ENCODE measurements at regions not wholly inside any gene's neighbourhood (a gene's known extent, or its start where the extent isn't known, plus 50 kb on each side); places are given as distances from the start of the nearest gene placed in this dataset.

- no peak for ATAC-seq (replicated peaks)
- Mint-ChIP-seq H3K27ac (no peak overlapping the region), H3K4me1 (no peaks in the 10 kb centered on the region), H3K9me3 (peaks cover 9% of the 10 kb centered on the region), H3K36me3 (ENCODE audit: low read depth) (no peaks in the 10 kb centered on the region), H3K4me3 (no peak overlapping the region), H3K27me3 (peaks cover 6% of the 10 kb centered on the region)
These were observed 137.2 kb upstream of the FGGY start for GRCh38 chr1:59159557-59160203.

GRCh38 chr1:59161136-59161535, 135.8 kb upstream of the FGGY start:
- ATAC-seq (replicated peaks) = no peak
- H3K27me3 Mint-ChIP-seq = peaks cover 17% of the 10 kb centered on the region
- no peak overlapping the region for H3K27ac Mint-ChIP-seq
- H3K4me3 Mint-ChIP-seq = no peak overlapping the region
- H3K36me3 Mint-ChIP-seq (ENCODE audit: low read depth) = no peaks in the 10 kb centered on the region
- H3K4me1 Mint-ChIP-seq = no peaks in the 10 kb centered on the region
- peaks cover 9% of the 10 kb centered on the region for H3K9me3 Mint-ChIP-seq

GRCh38 chr1:59162665-59163064, 134.2 kb upstream of the FGGY start:
- ATAC-seq (replicated peaks) = no peak
- peaks cover 20% of the 10 kb centered on the region for H3K27me3 Mint-ChIP-seq
- no peak overlapping the region for H3K27ac Mint-ChIP-seq
- H3K4me1 Mint-ChIP-seq = no peaks in the 10 kb centered on the region
- H3K9me3 Mint-ChIP-seq = peaks cover 9% of the 10 kb centered on the region
- no peaks in the 10 kb centered on the region for H3K36me3 Mint-ChIP-seq (ENCODE audit: low read depth)
- no peak overlapping the region for H3K4me3 Mint-ChIP-seq

- H3K36me3 Mint-ChIP-seq (ENCODE audit: low read depth) = no peaks in the 10 kb centered on the region
These were observed 133.4 kb upstream of the FGGY start for GRCh38 chr1:59163268-59164092.

GRCh38 chr1:59164371-59164770, 132.5 kb upstream of the FGGY start:
- H3K4me3 Mint-ChIP-seq = no peak overlapping the region
- peaks cover 17% of the 10 kb centered on the region for H3K27me3 Mint-ChIP-seq
- H3K36me3 Mint-ChIP-seq (ENCODE audit: low read depth) = no peaks in the 10 kb centered on the region
- no peaks in the 10 kb centered on the region for H3K9me3 Mint-ChIP-seq
- no peaks in the 10 kb centered on the region for H3K4me1 Mint-ChIP-seq
- no peak for ATAC-seq (replicated peaks)
- no peak overlapping the region for H3K27ac Mint-ChIP-seq

More at GRCh38 chr1:59163268-59164092, 133.4 kb upstream of the FGGY start:
- no peaks in the 10 kb centered on the region for H3K4me1 Mint-ChIP-seq
- H3K4me3 Mint-ChIP-seq = no peak overlapping the region
- no peak overlapping the region for H3K27ac Mint-ChIP-seq
- peaks cover 6% of the 10 kb centered on the region for H3K9me3 Mint-ChIP-seq
- H3K27me3 Mint-ChIP-seq = peaks cover 20% of the 10 kb centered on the region
- peak; percentile 18 for ATAC-seq (replicated peaks)

- Mint-ChIP-seq H3K36me3 (ENCODE audit: low read depth) (no peaks in the 10 kb centered on the region), H3K9me3 (no peaks in the 10 kb centered on the region), H3K4me1 (no peaks in the 10 kb centered on the region), H3K4me3 (no peak overlapping the region), H3K27me3 (peaks cover 17% of the 10 kb centered on the region), H3K27ac (no peak overlapping the region)
- ATAC-seq (replicated peaks) = no peak
These were observed 131.5 kb upstream of the FGGY start for GRCh38 chr1:59165353-59165752.

- H3K4me3 Mint-ChIP-seq = no peak overlapping the region
- H3K9me3 Mint-ChIP-seq = no peaks in the 10 kb centered on the region
- no peaks in the 10 kb centered on the region for H3K36me3 Mint-ChIP-seq (ENCODE audit: low read depth)
- no peak for ATAC-seq (replicated peaks)
- peaks cover 14% of the 10 kb centered on the region for H3K27me3 Mint-ChIP-seq
- no peak overlapping the region for H3K27ac Mint-ChIP-seq
- H3K4me1 Mint-ChIP-seq = no peaks in the 10 kb centered on the region
These were observed 127.2 kb upstream of the FGGY start for GRCh38 chr1:59169703-59170102.

- no peaks in the 10 kb centered on the region for H3K9me3 Mint-ChIP-seq
These were observed 126.2 kb upstream of the FGGY start for GRCh38 chr1:59170659-59171058.

GRCh38 chr1:59171788-59172187, 125.1 kb upstream of the FGGY start:
- H3K4me1 Mint-ChIP-seq = no peaks in the 10 kb centered on the region
- no peaks in the 10 kb centered on the region for H3K27me3 Mint-ChIP-seq
- no peak overlapping the region for H3K4me3 Mint-ChIP-seq
- H3K36me3 Mint-ChIP-seq (ENCODE audit: low read depth) = no peaks in the 10 kb centered on the region
- H3K9me3 Mint-ChIP-seq = no peaks in the 10 kb centered on the region
- H3K27ac Mint-ChIP-seq = no peak overlapping the region
- no peak for ATAC-seq (replicated peaks)

More at GRCh38 chr1:59170659-59171058, 126.2 kb upstream of the FGGY start:
- peaks cover 8% of the 10 kb centered on the region for H3K27me3 Mint-ChIP-seq
- no peaks in the 10 kb centered on the region for H3K4me1 Mint-ChIP-seq
- H3K36me3 Mint-ChIP-seq (ENCODE audit: low read depth) = no peaks in the 10 kb centered on the region
- H3K4me3 Mint-ChIP-seq = no peak overlapping the region
- H3K27ac Mint-ChIP-seq = no peak overlapping the region
- ATAC-seq (replicated peaks) = no peak

- H3K36me3 Mint-ChIP-seq (ENCODE audit: low read depth) = no peaks in the 10 kb centered on the region
- no peak overlapping the region for H3K4me3 Mint-ChIP-seq
- H3K9me3 Mint-ChIP-seq = no peaks in the 10 kb centered on the region
- no peaks in the 10 kb centered on the region for H3K27me3 Mint-ChIP-seq
- no peak overlapping the region for H3K27ac Mint-ChIP-seq
- ATAC-seq (replicated peaks) = no peak
- H3K4me1 Mint-ChIP-seq = no peaks in the 10 kb centered on the region
These were observed 124.2 kb upstream of the FGGY start for GRCh38 chr1:59172693-59173092.

- Mint-ChIP-seq H3K4me3 (no peak overlapping the region), H3K4me1 (no peaks in the 10 kb centered on the region), H3K27ac (peak overlapping the region; percentile 42), H3K27me3 (no peaks in the 10 kb centered on the region), H3K9me3 (no peaks in the 10 kb centered on the region), H3K36me3 (ENCODE audit: low read depth) (no peaks in the 10 kb centered on the region)
- ATAC-seq (replicated peaks) = no peak
These were observed 123.2 kb upstream of the FGGY start for GRCh38 chr1:59173721-59174120.

GRCh38 chr1:59176471-59176870, 120.4 kb upstream of the FGGY start:
- Mint-ChIP-seq H3K4me3 (no peak overlapping the region), H3K9me3 (no peaks in the 10 kb centered on the region), H3K36me3 (ENCODE audit: low read depth) (no peaks in the 10 kb centered on the region), H3K4me1 (no peaks in the 10 kb centered on the region), H3K27me3 (no peaks in the 10 kb centered on the region), H3K27ac (no peak overlapping the region)
- no peak for ATAC-seq (replicated peaks)

- H3K4me1 Mint-ChIP-seq = no peaks in the 10 kb centered on the region
- no peaks in the 10 kb centered on the region for H3K27me3 Mint-ChIP-seq
- H3K27ac Mint-ChIP-seq = no peak overlapping the region
- no peaks in the 10 kb centered on the region for H3K9me3 Mint-ChIP-seq
- no peak for ATAC-seq (replicated peaks)
- no peaks in the 10 kb centered on the region for H3K36me3 Mint-ChIP-seq (ENCODE audit: low read depth)
- H3K4me3 Mint-ChIP-seq = no peak overlapping the region
These were observed 119.1 kb upstream of the FGGY start for GRCh38 chr1:59177756-59178155.

- Mint-ChIP-seq H3K4me3 (no peak overlapping the region), H3K36me3 (ENCODE audit: low read depth) (no peaks in the 10 kb centered on the region), H3K9me3 (no peaks in the 10 kb centered on the region), H3K4me1 (no peaks in the 10 kb centered on the region), H3K27ac (no peak overlapping the region), H3K27me3 (no peaks in the 10 kb centered on the region)
- no peak for ATAC-seq (replicated peaks)
These were observed 118.3 kb upstream of the FGGY start for GRCh38 chr1:59178339-59179187.

All from activated T-helper 17 cell treated with anti-CD3 and anti-CD28 coated beads, Interleukin-2, amount 50 U/mL, for 72 hours (primary cell).